GM19239 (cell line): ENCODE measurements at regions not wholly inside any gene's neighbourhood (a gene's known extent, or its start where the extent isn't known, plus 50 kb on each side); places are given as distances from the start of the nearest gene placed in this dataset.

Experiments used
- DNase-seq: peaks from one replicate; pipeline ENCODE4 v3.0.0; 2011; ENCODE audit warnings: low spot score; ENCODE audit not compliant: insufficient read length
- FAIRE-seq: peaks from 2 replicates; lab custom pipeline; 2011; peaks lifted over from hg19 to GRCh38; lab: Jason Lieb, UNC

DNA sequence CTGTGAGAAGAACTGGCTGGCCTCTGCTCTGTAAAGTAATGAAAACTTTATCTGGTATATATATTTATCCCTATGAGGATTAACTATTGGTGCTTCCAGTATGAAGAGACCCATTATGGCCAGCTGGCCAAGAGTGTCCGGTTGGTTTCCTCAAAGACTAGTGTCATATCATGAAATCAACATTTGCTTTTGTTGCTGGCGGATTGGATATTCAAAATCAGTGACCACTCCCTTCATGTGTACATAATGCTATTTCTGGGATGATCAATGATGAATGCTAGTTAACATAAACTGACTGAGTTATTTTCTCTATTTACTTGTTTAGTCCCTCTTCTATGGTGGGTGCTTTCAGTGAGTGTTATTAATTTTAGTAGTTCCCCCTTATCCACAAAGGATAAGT is 60.8 kb upstream of the NUDT12 start:
- no peak for DNase-seq
- no peak for FAIRE-seq

DNA sequence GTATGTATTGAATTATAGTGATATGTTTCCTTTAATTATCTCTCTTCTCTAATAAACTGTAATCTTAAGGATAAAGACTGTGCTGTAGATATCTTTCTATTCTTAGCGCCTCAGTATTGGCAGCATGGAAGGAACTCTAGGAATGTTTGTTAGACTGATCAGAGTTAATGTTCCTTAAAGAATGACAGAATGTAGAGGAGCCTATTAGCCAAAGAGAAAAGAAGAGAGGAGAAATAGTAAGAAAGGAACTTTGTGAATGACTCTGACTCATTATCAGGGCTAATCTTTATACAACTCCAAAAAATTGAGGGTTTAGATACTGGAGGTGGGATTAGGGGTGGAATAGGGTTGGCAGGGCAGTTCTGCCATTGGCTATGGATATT is 59.0 kb upstream of the NUDT12 start:
- no peak for DNase-seq
- FAIRE-seq = no peak

DNA sequence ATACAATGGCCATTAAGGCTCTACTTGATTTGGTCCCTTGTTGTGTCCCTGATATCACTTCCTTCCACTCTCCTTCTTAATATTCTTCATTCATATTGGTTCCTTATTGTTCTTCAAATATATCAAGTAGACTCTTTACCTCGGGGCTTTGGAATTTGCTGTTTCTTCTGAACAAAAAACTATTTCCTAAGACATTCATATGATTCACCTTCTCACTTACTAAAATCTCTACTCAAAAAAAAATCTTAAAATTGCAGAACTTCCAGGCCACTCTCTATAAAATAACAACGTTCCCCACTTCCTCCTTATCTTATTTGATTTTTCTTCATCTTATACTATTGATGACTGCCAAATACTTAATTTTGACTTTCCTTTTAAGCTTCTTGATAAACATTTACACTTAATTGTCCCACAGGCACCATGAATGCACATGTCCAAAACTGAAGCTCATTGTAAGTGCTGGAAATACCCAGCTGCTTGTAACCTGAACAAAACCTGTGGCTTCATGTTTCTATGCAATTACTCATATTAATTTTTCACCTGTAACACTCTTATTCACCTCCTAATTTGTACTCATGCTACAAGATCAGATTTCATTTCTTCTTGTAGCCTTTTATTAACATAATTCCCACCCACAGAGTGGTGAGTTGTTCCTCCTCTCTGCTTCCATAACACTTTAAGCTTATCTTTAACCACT is 58.4 kb upstream of the NUDT12 start:
- no peak for FAIRE-seq
- no peak for DNase-seq

DNA sequence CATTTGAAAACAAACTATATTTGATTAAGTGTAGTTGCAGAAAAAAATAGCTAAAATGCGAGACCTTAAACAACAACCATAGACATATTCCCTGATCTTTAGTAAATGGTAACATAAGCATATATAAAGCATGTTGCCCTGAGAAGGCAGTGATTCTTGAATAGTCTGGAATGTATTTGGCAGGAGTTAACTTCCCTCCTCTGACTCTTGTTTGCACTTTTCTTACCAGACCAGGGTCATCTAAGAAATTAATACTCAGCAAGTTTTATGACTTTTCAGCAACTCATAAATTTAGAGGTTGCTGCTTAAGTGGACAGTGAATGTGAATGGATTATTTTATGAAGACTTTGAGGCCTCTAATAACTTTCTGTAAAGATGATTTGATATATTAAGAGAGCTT is 55.3 kb upstream of the NUDT12 start:
- FAIRE-seq = no peak
- DNase-seq = no peak

DNA sequence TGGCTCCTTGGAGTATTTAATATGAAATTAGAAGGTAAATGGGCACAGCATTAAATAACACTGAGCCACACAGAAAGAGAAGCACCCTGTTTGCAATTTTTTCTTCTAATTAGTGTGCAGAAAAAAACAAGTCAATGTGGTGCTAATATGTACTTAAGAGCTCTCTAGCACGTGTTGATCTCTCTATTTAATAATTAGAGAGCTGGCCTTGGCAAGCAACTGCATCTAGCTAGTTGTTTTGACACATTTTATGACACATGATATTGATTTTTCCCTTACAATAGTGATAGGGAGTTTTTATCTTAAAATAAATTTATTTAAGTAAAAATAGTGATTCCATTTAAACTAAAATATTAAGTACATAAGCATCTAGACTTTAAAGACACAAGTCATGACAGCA is 54.5 kb upstream of the NUDT12 start:
- no peak for FAIRE-seq
- DNase-seq = no peak

DNA sequence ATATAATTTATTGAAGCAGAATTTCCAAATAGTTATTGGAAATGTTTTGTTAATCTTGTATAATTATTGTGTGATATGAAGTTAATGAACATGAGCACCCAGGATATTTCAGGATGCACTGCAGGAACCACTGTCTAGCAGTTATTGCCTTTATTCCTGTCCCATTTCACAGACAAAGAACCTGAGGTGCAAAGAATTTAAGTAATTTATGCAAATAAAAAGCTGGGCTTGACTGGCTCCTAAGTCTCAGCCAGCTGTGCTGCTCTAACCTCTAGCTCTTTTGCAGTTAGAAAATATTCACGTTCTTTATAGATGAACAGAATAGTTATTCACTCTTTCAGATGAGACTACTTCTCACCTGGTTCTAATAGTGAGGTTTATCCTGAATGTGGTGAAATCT is 50.0 kb upstream of the NUDT12 start:
- DNase-seq = no peak
- FAIRE-seq = no peak
